ENCODE measurements at regions not wholly inside any gene's neighbourhood (a gene's known extent, or its start where the extent isn't known, plus 50 kb on each side); places are given as distances from the start of the nearest gene placed in this dataset.

- no peak for DNase-seq
These were observed 231.6 kb upstream of the UBE2E2 start for GRCh38 chr3:22971497-22971896.

GRCh38 chr3:22977042-22977441, 226.1 kb upstream of the UBE2E2 start:
- no peak for DNase-seq

- no peak for DNase-seq
These were observed 225.4 kb upstream of the UBE2E2 start for GRCh38 chr3:22977650-22978289.

- DNase-seq, result no peak
These were observed 223.5 kb upstream of the UBE2E2 start for GRCh38 chr3:22979581-22979980.

GRCh38 chr3:22980346-22980745, 222.8 kb upstream of the UBE2E2 start:
- peak; percentile 18 for DNase-seq

- DNase-seq, result no peak
These were observed 222.0 kb upstream of the UBE2E2 start for GRCh38 chr3:22981166-22981565.

- DNase-seq, result no peak
These were observed 221.3 kb upstream of the UBE2E2 start for GRCh38 chr3:22981861-22982260.

GRCh38 chr3:22982981-22983587, 220.0 kb upstream of the UBE2E2 start:
- DNase-seq, result no peak

- DNase-seq, result no peak
These were observed 216.2 kb upstream of the UBE2E2 start for GRCh38 chr3:22986958-22987357.

- DNase-seq, result no peak
These were observed 214.6 kb upstream of the UBE2E2 start for GRCh38 chr3:22988566-22988965.

- no peak for DNase-seq
These were observed 213.4 kb upstream of the UBE2E2 start for GRCh38 chr3:22989716-22990115.

- DNase-seq, result no peak
These were observed 212.6 kb upstream of the UBE2E2 start for GRCh38 chr3:22990291-22991200.

GRCh38 chr3:22994781-22995180, 208.3 kb upstream of the UBE2E2 start:
- no peak for DNase-seq

GRCh38 chr3:22996920-22997571, 206.1 kb upstream of the UBE2E2 start:
- DNase-seq, result no peak

GRCh38 chr3:23000371-23000770, 202.8 kb upstream of the UBE2E2 start:
- no peak for DNase-seq

- no peak for DNase-seq
These were observed 201.0 kb upstream of the UBE2E2 start for GRCh38 chr3:23002151-23002550.

- DNase-seq, result peak; percentile 53
These were observed 200.0 kb upstream of the UBE2E2 start for GRCh38 chr3:23002836-23003732.

- DNase-seq, result no peak
These were observed 199.4 kb upstream of the UBE2E2 start for GRCh38 chr3:23003733-23004046.

GRCh38 chr3:23004971-23005370, 198.2 kb upstream of the UBE2E2 start:
- peak; percentile 76 for DNase-seq

GRCh38 chr3:23017801-23018200, 185.3 kb upstream of the UBE2E2 start:
- DNase-seq, result peak; percentile 82

GRCh38 chr3:23019596-23020300, 183.4 kb upstream of the UBE2E2 start:
- peak; percentile 57 for DNase-seq

- DNase-seq, result no peak
These were observed 174.8 kb upstream of the UBE2E2 start for GRCh38 chr3:23028294-23028693.
